CD14-positive monocyte (primary cell): ENCODE measurements at regions not wholly inside any gene's neighbourhood (a gene's known extent, or its start where the extent isn't known, plus 50 kb on each side); places are given as distances from the start of the nearest gene placed in this dataset.

ENCODE experiments used
- DNase-seq, 3 donors: peaks; one replicate each; pipeline ENCODE4 v3.0.0-alpha.2; 2011 to 2022
- H2AFZ ChIP-seq: 2 replicates; pipeline ENCODE4 v1.6.0; 2012; ENCODE audit warnings: mild to moderate bottlenecking, low read depth, low read length, inconsistent platforms; ENCODE audit not compliant: insufficient read depth, poor library complexity, severe bottlenecking
- H3K27ac ChIP-seq, 2 donors: 1 replicate in 1 of 2; 2 replicates in 1 of 2; pipeline ENCODE4 v1.5.1; 2012 to 2013; ENCODE audit warnings: low read length in 2 of 2, control low read depth in 1 of 2, inconsistent platforms in 1 of 2, low read depth in 1 of 2, mild to moderate bottlenecking in 1 of 2
- H3K27me3 ChIP-seq, 2 donors: one replicate each; pipeline versions ENCODE4 v1.6.0 to v1.6.1; 2011 to 2013; ENCODE audit warnings: low read length in 2 of 2; ENCODE audit not compliant: control insufficient read depth in 2 of 2, insufficient read depth in 2 of 2
- H3K36me3 ChIP-seq, 2 donors: replicated peaks in 1 of 2; 1 replicate in 1 of 2; 2 replicates in 1 of 2; pipeline versions ENCODE4 v1.5.1 to v1.6.1; 2012 to 2013; ENCODE audit warnings: low read length in 2 of 2, control low read depth in 1 of 2, inconsistent platforms in 1 of 2, mild to moderate bottlenecking in 1 of 2; ENCODE audit not compliant: insufficient read depth in 2 of 2, control insufficient read depth in 1 of 2
- H3K4me1 ChIP-seq, 2 donors: 1 replicate in 1 of 2; 2 replicates in 1 of 2; pipeline versions ENCODE4 v1.5.1 to v1.6.1; 2012 to 2013; ENCODE audit warnings: low read length in 2 of 2, control low read depth in 1 of 2, inconsistent platforms in 1 of 2, mild to moderate bottlenecking in 1 of 2, moderate library complexity in 1 of 2; ENCODE audit not compliant: insufficient read depth in 2 of 2, control insufficient read depth in 1 of 2
- H3K4me2 ChIP-seq: replicated peaks from 2 replicates; pipeline ENCODE3; 2012; ENCODE audit warnings: low read length, moderate library complexity, mild to moderate bottlenecking; ENCODE audit not compliant: poor library complexity, severe bottlenecking; ENCODE audit errors: extremely low read depth
- H3K4me3 ChIP-seq, 3 experiments: fragments of 200-600 bp in 1 of 3; sonication (generic) in 1 of 3; replicated peaks in 1 of 3; 1 replicate in 2 of 3; 2 replicates in 1 of 3; pipeline ENCODE4 v1.5.1; 2011 to 2013; ENCODE audit warnings: low read length in 3 of 3, mild to moderate bottlenecking in 3 of 3, control low read depth in 2 of 3, low read depth in 2 of 3, inconsistent platforms in 1 of 3, moderate library complexity in 1 of 3
- H3K79me2 ChIP-seq: 2 replicates; pipeline ENCODE4 v1.6.0; 2012; ENCODE audit warnings: mild to moderate bottlenecking, control low read depth, inconsistent platforms, low read length, moderate library complexity; ENCODE audit not compliant: insufficient read depth
- H3K9ac ChIP-seq: 2 replicates; pipeline ENCODE4 v1.6.0; 2017; ENCODE audit warnings: low read length, mild to moderate bottlenecking; ENCODE audit not compliant: insufficient read depth, poor library complexity, severe bottlenecking
- H3K9me3 ChIP-seq, 2 donors: replicated peaks in 1 of 2; 1 replicate in 1 of 2; 2 replicates in 1 of 2; pipeline versions ENCODE4 v1.5.1 to v1.6.1; 2012 to 2013; ENCODE audit warnings: low read length in 2 of 2, control low read depth in 1 of 2; ENCODE audit not compliant: control insufficient read depth in 1 of 2, insufficient read depth in 1 of 2
- H4K20me1 ChIP-seq: 2 replicates; pipeline ENCODE4 v1.6.0; 2012; ENCODE audit warnings: mild to moderate bottlenecking, low read length, control low read depth, moderate library complexity; ENCODE audit not compliant: insufficient read depth
- H3K27ac Mint-ChIP-seq, 7 donors: one replicate each; pipeline ENCODE4 v1.8.0; 2020; ENCODE audit warnings: mild to moderate bottlenecking in 7 of 7, mixed read lengths in 7 of 7, moderate library complexity in 6 of 7, inconsistent platforms in 2 of 7
- H3K27me3 Mint-ChIP-seq, 3 donors: one replicate each; pipeline ENCODE4 v1.8.0; 2021 to 2022; ENCODE audit warnings: low read depth in 3 of 3, mild to moderate bottlenecking in 3 of 3, mixed read lengths in 3 of 3, moderate library complexity in 3 of 3, inconsistent platforms in 1 of 3
- H3K36me3 Mint-ChIP-seq, 2 donors: one replicate each; pipeline ENCODE4 v1.8.0; 2020; ENCODE audit warnings: mixed read lengths in 2 of 2, inconsistent platforms in 1 of 2, mild to moderate bottlenecking in 1 of 2
- H3K4me1 Mint-ChIP-seq: one replicate; pipeline ENCODE4 v1.8.0; 2020; ENCODE audit warnings: mild to moderate bottlenecking, mixed read lengths
- H3K4me3 Mint-ChIP-seq, 2 donors: one replicate each; pipeline ENCODE4 v1.8.0; 2020; ENCODE audit warnings: mild to moderate bottlenecking in 2 of 2, mixed read lengths in 2 of 2, moderate library complexity in 1 of 2
- H3K9me3 Mint-ChIP-seq, 7 donors: one replicate each; pipeline ENCODE4 v1.8.0; 2020 to 2022; ENCODE audit warnings: mixed read lengths in 7 of 7, mild to moderate bottlenecking in 6 of 7, moderate library complexity in 6 of 7, inconsistent platforms in 2 of 7
- CTCF ChIP-seq: fragments of 200-600 bp; IDR thresholded peaks from one replicate; pipeline ENCODE4 v1.8.0; 2022; ENCODE audit warnings: antibody characterized with exemption, mild to moderate bottlenecking
- WGBS: methylation state at CpG from one replicate; pipeline ENCODE4 v1.1.5; 2013; ENCODE audit warnings: missing lambda C conversion rate; ENCODE audit not compliant: insufficient coverage; 5-methylcytosine and 5-hydroxymethylcytosine counted together
- intact Hi-C, 2 donors: fragments of 100-400 bp; cut with micrococcal nuclease; formaldehyde crosslinking; loops; one replicate each; pipeline versions ENCODE4 v1.15.0 to v1.15.1; 2023

DNA sequence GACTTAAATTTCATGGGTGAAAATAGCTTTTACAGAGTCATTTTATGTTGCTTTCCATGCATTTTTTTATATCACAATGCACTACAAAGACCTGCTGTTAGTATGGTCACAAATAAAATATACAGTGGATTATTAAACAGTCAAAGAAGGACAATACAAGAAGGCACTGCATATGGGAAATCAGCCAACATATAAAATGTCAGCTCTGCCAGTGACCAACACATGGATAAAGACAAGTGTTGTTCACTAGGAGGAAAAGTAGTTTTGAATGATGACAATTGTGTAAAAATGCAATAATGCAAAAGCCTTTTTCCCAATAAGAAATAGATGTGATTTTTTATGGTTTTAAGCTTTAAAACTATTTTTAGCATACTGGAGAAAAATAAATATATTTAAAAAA is 425.3 kb upstream of the CBLB start:
- Mint-ChIP-seq H3K4me3 (no peak overlapping the region), H3K36me3 (no peaks in the 10 kb centered on the region), H3K27ac (no peak overlapping the region), H3K4me1 (no peaks in the 10 kb centered on the region), H3K27me3 (no peaks in the 10 kb centered on the region), H3K9me3 (peaks cover 0 to 2% (median 0%) of the 10 kb centered on the region in 7 donors)
- Histone ChIP-seq H3K79me2 (no peaks in the 10 kb centered on the region), H4K20me1 (no peaks in the 10 kb centered on the region), H3K4me2 (no peak overlapping the region), H3K9ac (no peak overlapping the region), H3K36me3 (no peaks in the 10 kb centered on the region), H3K4me3 (no peak overlapping the region), H2AFZ (no peak overlapping the region), H3K4me1 (no peaks in the 10 kb centered on the region), H3K9me3 (no peaks in the 10 kb centered on the region), H3K27ac (no peak overlapping the region), H3K27me3 (no peaks in the 10 kb centered on the region)
- intact Hi-C loops, result no loop called here
- no peak for TF ChIP-seq CTCF
- no peak for DNase-seq

DNA sequence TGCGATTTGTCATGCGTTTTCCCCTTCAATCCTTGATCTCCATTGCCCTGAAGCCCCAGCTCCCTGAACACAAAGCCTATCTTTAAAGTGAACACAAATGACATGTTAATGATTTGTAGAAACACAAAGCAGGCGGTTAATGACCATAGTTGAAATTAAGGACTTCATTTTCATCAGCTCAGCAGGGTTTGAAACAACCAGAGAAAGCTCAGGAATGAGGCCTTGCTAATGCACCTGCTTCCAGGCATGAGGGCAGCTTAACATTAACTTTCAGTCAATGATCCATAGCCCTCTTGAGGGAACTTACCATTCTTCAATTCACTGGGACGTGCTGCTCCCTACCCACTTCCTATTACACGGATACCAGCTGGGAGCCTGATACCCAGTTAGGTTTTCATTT is 427.2 kb upstream of the CBLB start:
- Mint-ChIP-seq H3K27ac (no peak overlapping the region), H3K9me3 (peaks cover 0 to 2% (median 0%) of the 10 kb centered on the region in 7 donors), H3K27me3 (no peaks in the 10 kb centered on the region), H3K36me3 (no peaks in the 10 kb centered on the region), H3K4me1 (no peaks in the 10 kb centered on the region), H3K4me3 (no peak overlapping the region)
- Histone ChIP-seq H2AFZ (no peak overlapping the region), H3K9me3 (no peaks in the 10 kb centered on the region), H3K36me3 (no peaks in the 10 kb centered on the region), H3K79me2 (no peaks in the 10 kb centered on the region), H4K20me1 (no peaks in the 10 kb centered on the region), H3K4me1 (no peaks in the 10 kb centered on the region), H3K27ac (no peak overlapping the region), H3K4me3 (no peak overlapping the region), H3K4me2 (no peak overlapping the region), H3K9ac (no peak overlapping the region), H3K27me3 (no peaks in the 10 kb centered on the region)
- 100% methylated on average over 1 of the region's 5 CpGs for WGBS
- intact Hi-C loops, result no loop called here
- TF ChIP-seq CTCF, result no peak
- DNase-seq, result no peak
